ENCODE measurements at regions not wholly inside any gene's neighbourhood (a gene's known extent, or its start where the extent isn't known, plus 50 kb on each side); places are given as distances from the start of the nearest gene placed in this dataset.

GRCh38 chr4:163688856-163689255 lies 194.4 kb downstream of the TMA16 start:
- DNase-seq = no peak

GRCh38 chr4:163693211-163693610 lies 198.7 kb downstream of the TMA16 start:
- Histone ChIP-seq H3K4me3 (ENCODE audit: low read length in 3 of 3) (no peak overlapping the region), H3K9ac (ENCODE audit: low read length in 3 of 3) (no peak overlapping the region), H3K27ac (ENCODE audit: low read depth in 2 of 2, low read length in 2 of 2) (no peak overlapping the region), H3K36me3 (ENCODE audit: control insufficient read depth in 2 of 3, insufficient read depth in 3 of 3, low read length in 3 of 3) (no peaks in the 10 kb centered on the region), H3K27me3 (ENCODE audit: control insufficient read depth, insufficient read depth, low read length) (no peaks in the 10 kb centered on the region), H3K9me3 (ENCODE audit: control insufficient read depth in 2 of 3, insufficient read depth in 1 of 3, low read length in 3 of 3) (no peaks in the 10 kb centered on the region), H3K4me1 (ENCODE audit: control insufficient read depth in 2 of 3, insufficient read depth in 2 of 3, low read depth in 1 of 3, low read length in 3 of 3) (no peaks in the 10 kb centered on the region)
- DNase-seq (no peak), FAIRE-seq (no peak)
- TF ChIP-seq CTCF (IDR thresholded peaks at IDR 0.05; ENCODE audit: borderline replicate concordance, extremely low read depth, insufficient read depth) = no peak
- intact Hi-C loops (cut with DNase I) = no loop called here

More at GRCh38 chr4:163688856-163689255, 194.4 kb downstream of the TMA16 start:
- intact Hi-C loops (cut with DNase I) = no loop called here
- TF ChIP-seq CTCF (IDR thresholded peaks at IDR 0.05; ENCODE audit: borderline replicate concordance, extremely low read depth, insufficient read depth) = no peak
- Histone ChIP-seq H3K9ac (ENCODE audit: low read length in 3 of 3) (no peak overlapping the region), H3K27ac (ENCODE audit: low read depth in 2 of 2, low read length in 2 of 2) (no peak overlapping the region), H3K4me3 (ENCODE audit: low read length in 3 of 3) (no peak overlapping the region), H3K36me3 (ENCODE audit: control insufficient read depth in 2 of 3, insufficient read depth in 3 of 3, low read length in 3 of 3) (no peaks in the 10 kb centered on the region), H3K27me3 (ENCODE audit: control insufficient read depth, insufficient read depth, low read length) (no peaks in the 10 kb centered on the region), H3K4me1 (ENCODE audit: control insufficient read depth in 2 of 3, insufficient read depth in 2 of 3, low read depth in 1 of 3, low read length in 3 of 3) (no peaks in the 10 kb centered on the region), H3K9me3 (ENCODE audit: control insufficient read depth in 2 of 3, insufficient read depth in 1 of 3, low read length in 3 of 3) (no peaks in the 10 kb centered on the region)
- no peak for FAIRE-seq

- H3K4me1 ChIP-seq (ENCODE audit: control insufficient read depth in 2 of 3, insufficient read depth in 2 of 3, low read depth in 1 of 3, low read length in 3 of 3) = no peaks in the 10 kb centered on the region
- no peak overlapping the region for H3K9ac ChIP-seq (ENCODE audit: low read length in 3 of 3)
- no peak for TF ChIP-seq CTCF (IDR thresholded peaks at IDR 0.05; ENCODE audit: borderline replicate concordance, extremely low read depth, insufficient read depth)
- no peak overlapping the region for H3K4me3 ChIP-seq (ENCODE audit: low read length in 3 of 3)
- DNase-seq (no peak), FAIRE-seq (no peak)
- intact Hi-C loops (cut with DNase I) = no loop called here
- H3K36me3 ChIP-seq (ENCODE audit: control insufficient read depth in 2 of 3, insufficient read depth in 3 of 3, low read length in 3 of 3) = no peaks in the 10 kb centered on the region
- no peaks in the 10 kb centered on the region for H3K9me3 ChIP-seq (ENCODE audit: control insufficient read depth in 2 of 3, insufficient read depth in 1 of 3, low read length in 3 of 3)
- no peaks in the 10 kb centered on the region for H3K27me3 ChIP-seq (ENCODE audit: control insufficient read depth, insufficient read depth, low read length)
- H3K27ac ChIP-seq (ENCODE audit: low read depth in 2 of 2, low read length in 2 of 2) = no peak overlapping the region
These were observed 199.3 kb downstream of the TMA16 start for GRCh38 chr4:163693776-163694175.

GRCh38 chr4:163694385-163694784 lies 199.9 kb downstream of the TMA16 start:
- Histone ChIP-seq H3K4me1 (ENCODE audit: control insufficient read depth in 2 of 3, insufficient read depth in 2 of 3, low read depth in 1 of 3, low read length in 3 of 3) (no peaks in the 10 kb centered on the region), H3K27ac (ENCODE audit: low read depth in 2 of 2, low read length in 2 of 2) (no peak overlapping the region), H3K9ac (ENCODE audit: low read length in 3 of 3) (no peak overlapping the region), H3K4me3 (ENCODE audit: low read length in 3 of 3) (no peak overlapping the region), H3K9me3 (ENCODE audit: control insufficient read depth in 2 of 3, insufficient read depth in 1 of 3, low read length in 3 of 3) (no peaks in the 10 kb centered on the region), H3K27me3 (ENCODE audit: control insufficient read depth, insufficient read depth, low read length) (no peaks in the 10 kb centered on the region), H3K36me3 (ENCODE audit: control insufficient read depth in 2 of 3, insufficient read depth in 3 of 3, low read length in 3 of 3) (no peaks in the 10 kb centered on the region)
- TF ChIP-seq CTCF (IDR thresholded peaks at IDR 0.05; ENCODE audit: borderline replicate concordance, extremely low read depth, insufficient read depth) = no peak
- no peak for DNase-seq
- FAIRE-seq = no peak
- intact Hi-C loops (cut with DNase I) = no loop called here
